ENCODE measurements at regions not wholly inside any gene's neighbourhood (a gene's known extent, or its start where the extent isn't known, plus 50 kb on each side); places are given as distances from the start of the nearest gene placed in this dataset.
"Not testable (repeated sequence)": the region's sequence is repeated elsewhere in the genome, so short reads cannot be mapped to it uniquely, and the experiment has no call there.

GRCh38 chr2:215260097-215260677, 51.7 kb upstream of the ATIC start:
- peak in 1 of 51 donors; percentile 28 for DNase-seq

GRCh38 chr2:215249501-215249900, 62.4 kb upstream of the ATIC start:
- no peak for DNase-seq

GRCh38 chr2:215245919-215246318, 65.9 kb upstream of the ATIC start:
- not testable (repeated sequence) for DNase-seq

GRCh38 chr2:215241791-215242305, 70.0 kb upstream of the ATIC start:
- peak in 9 of 51 donors; percentile 1 to 60 (median 10) for DNase-seq

- DNase-seq, result peak in 1 of 51 donors; percentile 9
These were observed 73.3 kb upstream of the ATIC start for GRCh38 chr2:215238485-215239098.

GRCh38 chr2:215236131-215236530, 75.7 kb upstream of the ATIC start:
- no peak for DNase-seq

- not testable (repeated sequence) for DNase-seq
These were observed 81.8 kb upstream of the ABCA12 start for GRCh38 chr2:215220221-215220620.

GRCh38 chr2:215218587-215219577, 80.5 kb upstream of the ABCA12 start:
- DNase-seq, result no peak

- DNase-seq, result no peak
These were observed 78.4 kb upstream of the ABCA12 start for GRCh38 chr2:215216806-215217205.

GRCh38 chr2:215215637-215216036, 77.2 kb upstream of the ABCA12 start:
- no peak for DNase-seq

GRCh38 chr2:215210082-215210481, 71.7 kb upstream of the ABCA12 start:
- no peak for DNase-seq

GRCh38 chr2:215207791-215208367, 69.5 kb upstream of the ABCA12 start:
- DNase-seq, result no peak

- no peak for DNase-seq
These were observed 68.6 kb upstream of the ABCA12 start for GRCh38 chr2:215207041-215207440.

GRCh38 chr2:215205787-215206186, 67.4 kb upstream of the ABCA12 start:
- DNase-seq, result no peak

GRCh38 chr2:215191477-215191876, 53.1 kb upstream of the ABCA12 start:
- DNase-seq, result no peak

GRCh38 chr2:215190588-215190987, 52.2 kb upstream of the ABCA12 start:
- DNase-seq, result no peak

GRCh38 chr2:215189393-215189792, 51.0 kb upstream of the ABCA12 start:
- no peak for DNase-seq

Measured in hypothalamus (tissue), 51 donors.